ENCODE measurements at regions not wholly inside any gene's neighbourhood (a gene's known extent, or its start where the extent isn't known, plus 50 kb on each side); places are given as distances from the start of the nearest gene placed in this dataset.

- Histone ChIP-seq H3K36me3 (no peaks in the 10 kb centered on the region), H3K9me3 (replicated peaks) (peaks cover 10% of the 10 kb centered on the region), H3K4me3 (no peak overlapping the region), H3K4me1 (no peaks in the 10 kb centered on the region), H3K27me3 (ENCODE audit: low read depth) (peaks cover 51% of the 10 kb centered on the region), H3K27ac (replicated peaks) (no peak overlapping the region)
- intact Hi-C loops (cut with micrococcal nuclease), result no loop called here
- TF ChIP-seq CTCF (IDR thresholded peaks at IDR 0.05; ENCODE audit: borderline replicate concordance), result no peak
- no peak for DNase-seq
These were observed 115.5 kb downstream of the TWIST2 start for GRCh38 chr2:238963161-238963970.

- Histone ChIP-seq H3K4me3 (no peak overlapping the region), H3K27ac (replicated peaks) (no peak overlapping the region), H3K9me3 (replicated peaks) (peaks cover 10% of the 10 kb centered on the region), H3K4me1 (no peaks in the 10 kb centered on the region), H3K27me3 (ENCODE audit: low read depth) (peaks cover 57% of the 10 kb centered on the region), H3K36me3 (no peaks in the 10 kb centered on the region)
- no peak for DNase-seq
- intact Hi-C loops (cut with micrococcal nuclease), result no loop called here
- TF ChIP-seq CTCF (IDR thresholded peaks at IDR 0.05; ENCODE audit: borderline replicate concordance), result no peak
These were observed 116.1 kb downstream of the TWIST2 start for GRCh38 chr2:238963971-238964328.

GRCh38 chr2:238964544-238965067 is 116.7 kb downstream of the TWIST2 start:
- Histone ChIP-seq H3K4me3 (no peak overlapping the region), H3K36me3 (no peaks in the 10 kb centered on the region), H3K4me1 (no peaks in the 10 kb centered on the region), H3K9me3 (replicated peaks) (peaks cover 10% of the 10 kb centered on the region), H3K27me3 (ENCODE audit: low read depth) (peaks cover 63% of the 10 kb centered on the region), H3K27ac (replicated peaks) (no peak overlapping the region)
- intact Hi-C loops (cut with micrococcal nuclease), result no loop called here
- TF ChIP-seq CTCF (IDR thresholded peaks at IDR 0.05; ENCODE audit: borderline replicate concordance), result no peak
- no peak for DNase-seq

DNA sequence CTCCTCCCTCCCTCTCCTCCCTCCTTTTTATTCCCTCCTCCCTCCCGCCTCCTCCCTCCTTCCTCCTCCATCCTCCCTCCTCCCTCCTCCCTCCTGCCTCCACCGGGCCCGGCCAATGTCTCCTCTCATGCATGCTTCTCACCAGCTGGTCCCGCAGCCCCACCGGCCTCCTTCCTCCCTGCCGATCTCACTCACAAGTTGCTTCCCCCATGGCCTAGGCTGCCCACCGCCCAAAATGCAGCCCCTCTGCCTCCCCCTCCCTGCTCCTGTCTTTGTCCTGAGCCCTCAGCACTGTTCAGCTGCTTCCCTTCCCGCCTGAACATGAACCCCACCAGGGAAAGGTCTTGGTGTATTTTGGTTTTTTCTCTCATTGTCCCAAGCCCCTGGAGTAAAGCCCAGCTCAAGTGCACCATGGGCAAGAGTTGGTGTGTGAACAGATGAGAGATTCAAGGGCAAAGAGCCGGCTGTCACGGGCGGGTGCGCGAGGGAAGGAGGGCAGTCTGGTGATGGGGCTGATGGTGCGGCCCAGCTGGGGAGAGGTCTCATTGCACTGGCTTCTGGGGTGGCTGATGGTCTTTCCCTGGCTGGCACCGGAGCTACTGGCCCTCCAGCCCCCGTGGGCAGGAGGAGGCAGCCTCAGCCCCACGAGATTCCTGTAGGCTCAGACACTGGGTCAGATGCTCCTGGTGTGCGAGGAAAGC is 117.6 kb downstream of the TWIST2 start:
- Histone ChIP-seq H3K36me3 (no peaks in the 10 kb centered on the region), H3K27ac (replicated peaks) (no peak overlapping the region), H3K27me3 (ENCODE audit: low read depth) (peaks cover 73% of the 10 kb centered on the region), H3K4me1 (no peaks in the 10 kb centered on the region), H3K9me3 (replicated peaks) (peaks cover 10% of the 10 kb centered on the region), H3K4me3 (no peak overlapping the region)
- DNase-seq, result no peak
- TF ChIP-seq CTCF (IDR thresholded peaks at IDR 0.05; ENCODE audit: borderline replicate concordance), result no peak
- intact Hi-C loops (cut with micrococcal nuclease), result no loop called here

DNA sequence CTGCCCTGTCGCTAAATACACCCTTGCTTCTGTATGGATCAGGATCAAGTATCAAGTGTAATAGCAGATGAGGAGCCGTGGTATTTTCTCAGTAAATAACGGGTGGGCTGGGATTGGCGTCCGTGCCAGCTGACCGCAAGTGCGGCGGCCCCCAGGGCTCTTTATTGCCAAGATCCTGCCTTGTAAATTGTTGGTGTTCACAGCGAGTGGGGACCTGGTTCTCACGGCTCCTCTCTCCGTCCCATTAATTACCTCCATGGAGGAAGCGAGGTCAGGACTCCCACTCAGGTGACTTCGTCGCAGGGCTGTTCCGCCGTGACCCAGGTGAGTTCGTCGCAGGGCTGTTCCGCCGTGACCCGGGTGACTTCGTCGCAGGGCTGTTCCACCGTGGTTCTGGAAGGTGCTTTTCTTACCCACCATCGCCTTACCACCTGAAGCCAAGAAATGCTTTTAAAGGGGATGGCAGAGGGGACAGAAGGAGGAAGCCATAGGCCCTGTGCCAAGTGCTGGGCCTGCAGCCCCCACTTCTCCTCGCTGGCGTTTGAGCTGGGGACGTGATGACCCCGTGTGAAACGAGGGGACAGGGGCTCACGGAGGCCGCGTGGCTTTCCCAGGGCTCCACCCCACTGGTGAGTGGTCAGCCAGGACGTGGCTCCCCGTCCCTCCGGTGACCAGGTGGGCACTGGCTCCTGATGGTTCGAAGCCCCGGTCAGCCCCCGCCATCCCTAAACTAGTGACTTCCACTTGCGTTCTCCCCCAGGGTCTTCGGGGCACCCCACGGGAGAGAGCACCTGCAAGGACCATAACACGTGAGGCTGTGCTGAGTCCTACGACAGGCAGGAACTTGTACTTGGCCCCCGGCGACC is 118.4 kb downstream of the TWIST2 start:
- H3K27me3 ChIP-seq (ENCODE audit: low read depth), result peaks cover 74% of the 10 kb centered on the region
- H3K27ac ChIP-seq (replicated peaks), result no peak overlapping the region
- no peak for TF ChIP-seq CTCF (IDR thresholded peaks at IDR 0.05; ENCODE audit: borderline replicate concordance)
- H3K4me3 ChIP-seq, result no peak overlapping the region
- H3K36me3 ChIP-seq, result no peaks in the 10 kb centered on the region
- no peak for DNase-seq
- no peaks in the 10 kb centered on the region for H3K4me1 ChIP-seq
- intact Hi-C loops (cut with micrococcal nuclease), result no loop called here
- H3K9me3 ChIP-seq (replicated peaks), result peaks cover 2% of the 10 kb centered on the region

Measured in left ventricle myocardium inferior (tissue), 1 donor.